ENCODE measurements at regions not wholly inside any gene's neighbourhood (a gene's known extent, or its start where the extent isn't known, plus 50 kb on each side); places are given as distances from the start of the nearest gene placed in this dataset.

DNA sequence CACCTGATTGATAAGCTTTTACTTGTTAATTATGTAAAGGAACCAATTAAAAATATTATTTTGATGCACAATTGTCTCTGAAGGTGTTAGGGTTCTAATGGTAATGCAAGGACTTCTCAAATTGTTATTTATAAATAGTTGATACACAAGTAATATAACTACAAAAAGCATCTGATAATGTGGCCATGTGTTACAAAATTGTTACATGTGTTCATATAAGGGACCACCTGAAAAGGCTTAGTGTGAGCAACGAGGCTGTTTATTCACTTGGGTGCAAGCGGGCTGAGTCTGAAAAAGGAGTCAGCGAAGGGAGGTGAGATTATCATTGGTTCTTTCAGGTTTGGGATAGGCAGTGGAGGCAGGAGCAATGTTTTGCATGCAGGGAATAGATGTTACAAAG is 421.9 kb upstream of the CADM2 start:
- Histone ChIP-seq H3K4me1 (ENCODE audit: control insufficient read depth in 5 of 5, insufficient read depth in 5 of 5, low read length in 5 of 5) (peaks cover 0 to 5% (median 0%) of the 10 kb centered on the region in 5 donors), H3K9ac (ENCODE audit: insufficient read depth in 1 of 2, low read length in 2 of 2) (no peak overlapping the region), H3K36me3 (ENCODE audit: control insufficient read depth in 4 of 4, insufficient read depth in 4 of 4, low read length in 4 of 4) (no peaks in the 10 kb centered on the region), H3K9me3 (ENCODE audit: control insufficient read depth in 4 of 4, insufficient read depth in 3 of 4, low read length in 3 of 4) (peaks cover 0 to 9% (median 4%) of the 10 kb centered on the region in 4 donors), H3K27me3 (ENCODE audit: control insufficient read depth in 3 of 3, insufficient read depth in 3 of 3, low read length in 2 of 3) (no peaks in the 10 kb centered on the region), H3K27ac (ENCODE audit: low read depth in 1 of 2, low read length in 1 of 2) (no peak overlapping the region), H3K4me3 (no peak overlapping the region)
- no peak for ATAC-seq (ENCODE audit: insufficient read depth, low FRiP score)
- WGBS, 2 donors, result 79 to 82% methylated on average over 3 of the region's 3 CpGs
- peak in 1 of 3 donors; percentile 2 for DNase-seq
- TF ChIP-seq, protein P1, sequence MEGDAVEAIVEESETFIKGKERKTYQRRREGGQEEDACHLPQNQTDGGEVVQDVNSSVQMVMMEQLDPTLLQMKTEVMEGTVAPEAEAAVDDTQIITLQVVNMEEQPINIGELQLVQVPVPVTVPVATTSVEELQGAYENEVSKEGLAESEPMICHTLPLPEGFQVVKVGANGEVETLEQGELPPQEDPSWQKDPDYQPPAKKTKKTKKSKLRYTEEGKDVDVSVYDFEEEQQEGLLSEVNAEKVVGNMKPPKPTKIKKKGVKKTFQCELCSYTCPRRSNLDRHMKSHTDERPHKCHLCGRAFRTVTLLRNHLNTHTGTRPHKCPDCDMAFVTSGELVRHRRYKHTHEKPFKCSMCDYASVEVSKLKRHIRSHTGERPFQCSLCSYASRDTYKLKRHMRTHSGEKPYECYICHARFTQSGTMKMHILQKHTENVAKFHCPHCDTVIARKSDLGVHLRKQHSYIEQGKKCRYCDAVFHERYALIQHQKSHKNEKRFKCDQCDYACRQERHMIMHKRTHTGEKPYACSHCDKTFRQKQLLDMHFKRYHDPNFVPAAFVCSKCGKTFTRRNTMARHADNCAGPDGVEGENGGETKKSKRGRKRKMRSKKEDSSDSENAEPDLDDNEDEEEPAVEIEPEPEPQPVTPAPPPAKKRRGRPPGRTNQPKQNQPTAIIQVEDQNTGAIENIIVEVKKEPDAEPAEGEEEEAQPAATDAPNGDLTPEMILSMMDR (IDR thresholded peaks at IDR 0.05; ENCODE audit: control extremely low read depth, extremely low read depth), result no peak

DNA sequence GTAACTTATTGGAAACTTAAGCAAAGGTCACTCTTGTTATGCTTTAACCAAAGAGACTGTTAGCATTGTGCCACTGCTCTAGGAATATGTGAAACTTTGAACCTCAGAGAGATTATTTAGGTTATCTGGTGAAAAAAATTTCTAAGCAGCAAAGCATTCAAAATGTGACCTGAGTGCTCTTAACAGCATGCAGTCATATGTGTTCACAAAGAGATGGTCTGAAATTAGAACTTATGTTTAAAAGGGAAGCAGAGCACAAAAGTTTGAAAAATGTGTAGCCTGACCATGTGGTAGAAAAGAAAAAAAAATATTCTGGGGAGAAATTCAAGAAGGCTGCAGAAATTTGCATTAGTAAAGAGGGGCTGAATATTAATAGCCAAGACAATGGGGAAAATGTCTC is 420.2 kb upstream of the CADM2 start:
- Histone ChIP-seq H3K27me3 (ENCODE audit: control insufficient read depth in 3 of 3, insufficient read depth in 3 of 3, low read length in 2 of 3) (no peaks in the 10 kb centered on the region), H3K36me3 (ENCODE audit: control insufficient read depth in 4 of 4, insufficient read depth in 4 of 4, low read length in 4 of 4) (no peaks in the 10 kb centered on the region), H3K4me1 (ENCODE audit: control insufficient read depth in 5 of 5, insufficient read depth in 5 of 5, low read length in 5 of 5) (peaks cover 0 to 5% (median 0%) of the 10 kb centered on the region in 5 donors), H3K9me3 (ENCODE audit: control insufficient read depth in 4 of 4, insufficient read depth in 3 of 4, low read length in 3 of 4) (peaks cover 0 to 9% (median 4%) of the 10 kb centered on the region in 4 donors), H3K4me3 (no peak overlapping the region), H3K27ac (ENCODE audit: low read depth in 1 of 2, low read length in 1 of 2) (no peak overlapping the region), H3K9ac (ENCODE audit: insufficient read depth in 1 of 2, low read length in 2 of 2) (no peak overlapping the region)
- ATAC-seq (ENCODE audit: insufficient read depth, low FRiP score), result no peak
- DNase-seq, result no peak
- TF ChIP-seq, protein P1 (IDR thresholded peaks at IDR 0.05; ENCODE audit: control extremely low read depth, extremely low read depth), result no peak

DNA sequence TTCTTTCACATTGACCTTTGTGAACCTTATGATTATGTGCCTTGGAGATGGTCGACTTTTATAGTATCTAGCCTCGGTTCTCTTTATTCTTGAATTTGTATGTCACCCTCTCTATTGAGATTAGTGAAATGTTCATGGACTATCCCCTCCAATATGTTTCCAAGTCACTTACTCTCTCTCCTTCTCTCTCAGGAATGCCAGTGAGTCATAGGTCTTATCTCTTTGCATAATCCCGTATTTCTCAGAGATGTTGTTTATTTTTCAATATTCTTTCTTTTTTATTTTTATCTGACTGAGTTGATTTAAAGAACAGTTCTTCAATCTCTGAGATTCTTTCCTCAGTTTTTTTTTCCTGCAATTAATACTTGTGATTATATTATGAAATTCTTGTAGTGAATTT is 411.6 kb upstream of the CADM2 start:
- no peaks in the 10 kb centered on the region for H3K4me1 ChIP-seq (ENCODE audit: control insufficient read depth in 5 of 5, insufficient read depth in 5 of 5, low read length in 5 of 5)
- H3K9ac ChIP-seq (ENCODE audit: insufficient read depth in 1 of 2, low read length in 2 of 2), result no peak overlapping the region
- no peak overlapping the region for H3K27ac ChIP-seq (ENCODE audit: low read depth in 1 of 2, low read length in 1 of 2)
- ATAC-seq (ENCODE audit: insufficient read depth, low FRiP score) (no peak), DNase-seq (no peak)
- no peak overlapping the region for H3K4me3 ChIP-seq
- no peaks in the 10 kb centered on the region for H3K36me3 ChIP-seq (ENCODE audit: control insufficient read depth in 4 of 4, insufficient read depth in 4 of 4, low read length in 4 of 4)
- TF ChIP-seq, protein P1 (IDR thresholded peaks at IDR 0.05; ENCODE audit: control extremely low read depth, extremely low read depth), result no peak
- no peaks in the 10 kb centered on the region for H3K27me3 ChIP-seq (ENCODE audit: control insufficient read depth in 3 of 3, insufficient read depth in 3 of 3, low read length in 2 of 3)
- H3K9me3 ChIP-seq (ENCODE audit: control insufficient read depth in 4 of 4, insufficient read depth in 3 of 4, low read length in 3 of 4), result peaks cover 0 to 2% (median 0%) of the 10 kb centered on the region in 4 donors
- 59 to 81% methylated on average over 3 of the region's 3 CpGs for WGBS, 2 donors

All from lung (tissue), 11 donors.